Activated B cell treated with CpG ODN at 0.5 μM for 24 hours (primary cell): ENCODE measurements at regions not wholly inside any gene's neighbourhood (a gene's known extent, or its start where the extent isn't known, plus 50 kb on each side); places are given as distances from the start of the nearest gene placed in this dataset.

ENCODE experiments used
- ATAC-seq: fragments of 200-7000 bp; cut with Tn5 transposase; one replicate; pipeline ENCODE4 v1.10.0; 2021; ENCODE audit warnings: low read depth, mild to moderate bottlenecking, moderate library complexity
- CTCF ChIA-PET: fragments of 350-600 bp; sonication (Branson Sonifier 250); formaldehyde crosslinking; loops from one replicate; lab custom pipeline; 2021; ENCODE audit warnings: antibody characterized with exemption; lab: Charles Lee
- POLR2A ChIA-PET: fragments of 350-600 bp; sonication (Branson Sonifier 250); formaldehyde crosslinking; loops from one replicate; lab custom pipeline; 2021; ENCODE audit warnings: antibody characterized with exemption; lab: Charles Lee
- DNase-seq: peaks from one replicate; pipeline ENCODE4 v3.0.0; 2022
- H3K27ac Mint-ChIP-seq: one replicate; pipeline ENCODE4 v1.8.0; 2020; ENCODE audit warnings: mixed read lengths
- H3K27me3 Mint-ChIP-seq: one replicate; pipeline ENCODE4 v1.8.0; 2021; ENCODE audit warnings: mixed read lengths
- H3K36me3 Mint-ChIP-seq: one replicate; pipeline ENCODE4 v1.8.0; 2021; ENCODE audit warnings: low read depth, mixed read lengths
- H3K4me1 Mint-ChIP-seq: one replicate; pipeline ENCODE4 v1.8.0; 2021; ENCODE audit warnings: mixed read lengths
- H3K4me3 Mint-ChIP-seq: one replicate; pipeline ENCODE4 v1.8.0; 2020; ENCODE audit warnings: mild to moderate bottlenecking, mixed read lengths
- H3K9me3 Mint-ChIP-seq: one replicate; pipeline ENCODE4 v1.8.0; 2020; ENCODE audit warnings: mixed read lengths
- CTCF ChIP-seq: fragments of 200-600 bp; IDR thresholded peaks from one replicate; pipeline ENCODE4 v1.8.0; 2022; ENCODE audit warnings: antibody characterized with exemption, mild to moderate bottlenecking
- intact Hi-C: fragments of 100-400 bp; cut with micrococcal nuclease; formaldehyde crosslinking; loops from one replicate; pipeline ENCODE4 v1.15.1; 2024

DNA sequence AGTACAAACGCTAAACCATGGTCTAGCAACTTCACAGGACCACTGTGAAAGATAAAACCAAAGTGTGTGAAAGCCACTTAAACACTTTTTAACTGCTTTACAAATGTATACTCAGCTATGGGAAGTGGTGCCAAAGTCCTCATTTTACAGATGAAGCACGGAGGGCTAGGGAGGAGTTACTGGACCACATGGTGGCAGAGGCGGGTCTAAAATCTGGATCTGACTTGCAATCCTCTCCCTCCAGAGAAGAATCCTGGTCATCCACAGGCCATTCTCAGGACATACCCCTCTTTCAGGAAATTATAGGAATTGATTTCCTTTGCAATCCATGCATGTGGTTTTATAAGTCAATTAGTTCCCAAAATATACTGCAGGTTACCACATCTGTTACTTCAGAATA, 84.6 kb upstream of the GYPC start:
- Mint-ChIP-seq H3K27me3 (peaks cover 2% of the 10 kb centered on the region), H3K36me3 (no peaks in the 10 kb centered on the region), H3K4me3 (no peak overlapping the region), H3K9me3 (no peaks in the 10 kb centered on the region), H3K27ac (no peak overlapping the region), H3K4me1 (peaks cover 8% of the 10 kb centered on the region)
- intact Hi-C loops: no loop called here
- TF ChIP-seq CTCF: no peak
- no peak for DNase-seq
- no peak for ATAC-seq
- ChIA-PET CTCF (no interaction called here), POLR2A (no interaction called here)

- H3K4me1 Mint-ChIP-seq: no peaks in the 10 kb centered on the region
- intact Hi-C loops: no loop called here
Measured at GRCh38 chr2:126575631-126576030, 80.3 kb upstream of the GYPC start.

DNA sequence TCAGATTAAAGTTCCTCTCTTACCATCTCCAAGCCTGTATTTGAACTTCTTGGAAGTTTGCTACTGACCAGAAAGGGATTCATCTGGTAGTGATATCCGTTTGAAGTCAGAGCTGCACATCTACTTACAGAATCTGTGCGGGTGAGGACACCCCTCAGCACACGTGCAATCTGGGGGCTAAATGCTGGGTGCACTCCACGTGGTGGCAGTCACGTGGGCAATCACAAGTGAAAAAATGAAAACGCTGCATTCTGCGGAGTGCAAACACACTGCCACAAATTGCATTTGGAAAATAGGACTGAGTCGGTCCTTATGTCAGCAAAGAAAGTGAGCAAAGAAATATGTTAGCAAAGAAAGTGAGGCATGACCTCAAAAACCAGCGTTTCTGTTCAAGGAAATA, 76.1 kb upstream of the GYPC start:
- peaks cover 11% of the 10 kb centered on the region for H3K27me3 Mint-ChIP-seq
- H3K27ac Mint-ChIP-seq: no peak overlapping the region
- H3K9me3 Mint-ChIP-seq: no peaks in the 10 kb centered on the region
- no peaks in the 10 kb centered on the region for H3K36me3 Mint-ChIP-seq
- TF ChIP-seq CTCF: no peak
- H3K4me3 Mint-ChIP-seq: no peak overlapping the region
- ATAC-seq: no peak
- ChIA-PET CTCF (no interaction called here), POLR2A (no interaction called here)
- intact Hi-C loops: no loop called here
- no peaks in the 10 kb centered on the region for H3K4me1 Mint-ChIP-seq
- no peak for DNase-seq

More at GRCh38 chr2:126575631-126576030, 80.3 kb upstream of the GYPC start:
- TF ChIP-seq CTCF: no peak
- ChIA-PET CTCF (no interaction called here), POLR2A (no interaction called here)
- DNase-seq: no peak
- Mint-ChIP-seq H3K36me3 (no peaks in the 10 kb centered on the region), H3K27ac (no peak overlapping the region), H3K4me3 (no peak overlapping the region), H3K9me3 (no peaks in the 10 kb centered on the region), H3K27me3 (peaks cover 9% of the 10 kb centered on the region)
- ATAC-seq: no peak

- TF ChIP-seq CTCF: no peak
- DNase-seq: no peak
- intact Hi-C loops: no loop called here
- ChIA-PET CTCF (no interaction called here), POLR2A (no interaction called here)
- peaks cover 22% of the 10 kb centered on the region for H3K27me3 Mint-ChIP-seq
- no peaks in the 10 kb centered on the region for H3K4me1 Mint-ChIP-seq
- ATAC-seq: no peak
- no peaks in the 10 kb centered on the region for H3K9me3 Mint-ChIP-seq
- no peaks in the 10 kb centered on the region for H3K36me3 Mint-ChIP-seq
- no peak overlapping the region for H3K27ac Mint-ChIP-seq
- no peak overlapping the region for H3K4me3 Mint-ChIP-seq
Measured at GRCh38 chr2:126586317-126586716, 69.6 kb upstream of the GYPC start.

DNA sequence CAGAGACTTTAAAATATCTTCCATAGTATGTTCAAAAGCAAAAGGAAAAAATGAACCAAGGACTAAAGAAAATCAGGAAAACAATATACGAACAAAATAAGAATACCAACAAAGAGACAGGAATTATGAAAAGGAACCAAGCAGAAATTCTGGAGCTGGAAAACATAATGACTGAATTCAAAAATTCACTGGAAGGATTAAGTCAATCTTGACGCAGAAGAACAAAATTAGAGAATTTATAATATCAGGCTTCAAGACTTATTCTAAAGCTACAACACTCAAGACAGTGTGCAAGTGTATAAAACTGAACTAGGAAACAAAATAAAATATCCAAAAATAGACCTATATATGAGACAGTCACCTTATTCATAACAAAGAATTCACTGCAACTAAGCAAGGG, 56.9 kb upstream of the GYPC start:
- ATAC-seq (no peak), DNase-seq (no peak)
- intact Hi-C loops: no loop called here
- Mint-ChIP-seq H3K4me3 (no peak overlapping the region), H3K9me3 (peaks cover 15% of the 10 kb centered on the region), H3K27me3 (no peaks in the 10 kb centered on the region), H3K4me1 (no peaks in the 10 kb centered on the region), H3K36me3 (no peaks in the 10 kb centered on the region), H3K27ac (no peak overlapping the region)
- ChIA-PET CTCF (no interaction called here), POLR2A (no interaction called here)
- TF ChIP-seq CTCF: no peak
